Natural killer cell treated with Interleukin-12 subunit alpha and Interleukin-12 subunit beta and Interleukin-15 and Interleukin-18, amount 100 ng/mL, for 72 hours (primary cell): ENCODE measurements at regions not wholly inside any gene's neighbourhood (a gene's known extent, or its start where the extent isn't known, plus 50 kb on each side); places are given as distances from the start of the nearest gene placed in this dataset.

Source experiments
- ATAC-seq, 2 donors: fragments of 150-1000 bp; cut with Tn5 transposase in 1 of 2; sonication (Bioruptor Pico), chemical (Tn5 transposase) in 1 of 2; 2 replicates each; pipeline ENCODE4 v1.10.0; 2021
- DNase-seq: peaks from one replicate; pipeline ENCODE4 v3.0.0; 2022; ENCODE audit warnings: low spot score
- H3K27ac Mint-ChIP-seq, 2 donors: 1 replicate in 1 of 2; 2 replicates in 1 of 2; pipeline ENCODE4 v1.8.0; 2022; ENCODE audit warnings: mixed read lengths in 2 of 2, mild to moderate bottlenecking in 1 of 2, moderate library complexity in 1 of 2
- H3K27me3 Mint-ChIP-seq, 2 donors: 1 replicate in 1 of 2; 2 replicates in 1 of 2; pipeline ENCODE4 v1.8.0; 2022; ENCODE audit warnings: mixed read lengths in 2 of 2
- H3K36me3 Mint-ChIP-seq: one replicate; pipeline ENCODE4 v1.8.0; 2022; ENCODE audit warnings: mixed read lengths
- H3K4me1 Mint-ChIP-seq, 2 donors: 1 replicate in 1 of 2; 2 replicates in 1 of 2; pipeline ENCODE4 v1.8.0; 2022; ENCODE audit warnings: low read depth in 2 of 2, mixed read lengths in 2 of 2, mild to moderate bottlenecking in 1 of 2
- H3K4me3 Mint-ChIP-seq: one replicate; pipeline ENCODE4 v1.8.0; 2022; ENCODE audit warnings: mixed read lengths
- H3K9me3 Mint-ChIP-seq: 2 replicates; pipeline ENCODE4 v1.8.0; 2022; ENCODE audit warnings: mixed read lengths

DNA sequence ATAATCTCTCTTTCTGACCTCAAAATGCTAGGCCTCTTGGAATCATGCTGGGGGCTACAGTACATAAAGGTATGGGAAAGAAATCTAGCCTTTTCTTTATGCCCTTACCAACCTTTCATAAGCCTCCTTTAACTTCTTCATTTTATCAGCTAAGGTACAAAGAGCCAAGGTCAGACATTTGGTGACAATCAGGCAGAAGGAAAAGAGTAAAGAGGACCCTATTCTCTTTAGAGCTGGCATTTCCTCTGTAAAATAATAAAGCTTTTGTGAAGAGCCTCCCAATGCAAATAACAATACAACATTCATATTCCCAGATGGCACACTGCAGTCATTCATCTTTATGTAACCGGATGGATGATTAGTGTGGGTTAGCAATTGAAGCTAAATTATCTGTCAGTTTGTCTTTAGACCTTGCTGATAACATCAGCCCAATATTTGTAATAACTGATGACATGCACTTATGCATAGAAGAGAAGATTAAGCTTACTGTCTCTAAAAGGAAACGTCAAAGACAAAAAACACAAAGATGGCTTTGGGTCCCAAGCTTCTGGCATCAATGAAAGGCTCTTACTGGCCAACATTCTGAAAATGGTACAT lies 163.1 kb downstream of the IBTK start:
- H3K27me3 Mint-ChIP-seq, result peaks cover 0 to 4% of the 10 kb centered on the region in 2 donors
- H3K9me3 Mint-ChIP-seq, result peaks cover 5% of the 10 kb centered on the region

GRCh38 chr6:82083646-82084045 lies 163.9 kb downstream of the IBTK start:
- no peaks in the 10 kb centered on the region for H3K4me1 Mint-ChIP-seq
- no peak overlapping the region for H3K4me3 Mint-ChIP-seq
- H3K27me3 Mint-ChIP-seq, result peaks cover 0 to 6% of the 10 kb centered on the region in 2 donors
- H3K9me3 Mint-ChIP-seq, result peaks cover 6% of the 10 kb centered on the region
- no peak overlapping the region for H3K27ac Mint-ChIP-seq
- no peak for DNase-seq
- no peaks in the 10 kb centered on the region for H3K36me3 Mint-ChIP-seq
- no peak for ATAC-seq

More for the DNA sequence above, 163.1 kb downstream of the IBTK start:
- Mint-ChIP-seq H3K36me3 (no peaks in the 10 kb centered on the region), H3K4me1 (no peaks in the 10 kb centered on the region), H3K4me3 (no peak overlapping the region), H3K27ac (no peak overlapping the region)
- no peak for DNase-seq
- ATAC-seq, result no peak

DNA sequence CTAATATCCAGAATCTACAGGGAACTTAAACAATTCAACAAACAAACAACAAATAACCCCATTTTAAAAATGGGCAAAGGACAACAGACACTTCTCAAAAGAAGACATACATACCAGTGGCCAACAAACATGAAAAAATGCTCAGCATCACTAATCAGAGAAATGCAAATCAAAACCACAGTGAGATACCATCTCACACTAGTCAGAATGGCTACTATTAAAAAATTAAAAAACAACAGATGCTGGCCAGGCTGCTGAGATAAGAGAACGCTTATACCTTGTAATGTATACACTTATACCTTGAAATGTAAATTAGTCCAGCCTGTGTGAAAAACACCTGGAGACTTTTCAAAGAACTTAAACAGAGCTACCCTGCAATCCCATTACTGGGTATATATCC lies 166.8 kb downstream of the IBTK start:
- Mint-ChIP-seq H3K4me1 (no peaks in the 10 kb centered on the region), H3K27ac (no peak overlapping the region), H3K36me3 (no peaks in the 10 kb centered on the region), H3K4me3 (no peak overlapping the region), H3K9me3 (peaks cover 6% of the 10 kb centered on the region), H3K27me3 (peaks cover 0 to 6% of the 10 kb centered on the region in 2 donors)
- ATAC-seq (no peak), DNase-seq (no peak)

DNA sequence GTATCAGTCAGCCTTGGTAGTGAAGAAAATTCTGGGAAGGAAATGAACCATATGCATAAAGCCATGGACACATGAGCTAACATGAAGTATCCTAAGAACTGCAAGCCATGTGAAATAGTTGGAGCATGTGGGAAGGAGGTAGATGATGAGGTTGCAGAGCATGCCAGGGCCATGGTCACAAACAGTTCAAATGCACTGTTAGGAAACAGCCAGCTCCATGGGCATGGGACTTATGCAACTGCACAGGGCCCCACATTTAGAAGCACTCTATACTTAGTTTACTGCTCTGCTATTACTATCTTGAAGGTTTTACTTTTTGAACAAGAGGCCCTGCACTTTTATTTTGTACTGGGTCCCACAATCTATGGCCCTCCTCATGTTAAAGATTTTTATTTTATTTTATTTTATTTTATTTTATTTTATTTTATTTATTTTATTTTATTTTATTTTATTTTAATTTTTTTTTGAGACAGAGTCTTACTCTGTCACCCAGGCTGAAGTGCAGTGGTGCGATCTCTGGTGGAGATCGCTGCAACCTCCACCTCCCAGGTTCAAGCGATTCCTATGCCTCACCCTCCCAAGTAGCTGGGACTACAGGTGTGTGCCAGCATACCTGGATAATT lies 169.1 kb downstream of the IBTK start:
- no peaks in the 10 kb centered on the region for H3K36me3 Mint-ChIP-seq
- no peak overlapping the region for H3K27ac Mint-ChIP-seq
- ATAC-seq (no peak), DNase-seq (no peak)
- peaks cover 6% of the 10 kb centered on the region for H3K9me3 Mint-ChIP-seq
- H3K4me1 Mint-ChIP-seq, result no peaks in the 10 kb centered on the region
- H3K27me3 Mint-ChIP-seq, result peaks cover 0 to 6% of the 10 kb centered on the region in 2 donors
- H3K4me3 Mint-ChIP-seq, result no peak overlapping the region

DNA sequence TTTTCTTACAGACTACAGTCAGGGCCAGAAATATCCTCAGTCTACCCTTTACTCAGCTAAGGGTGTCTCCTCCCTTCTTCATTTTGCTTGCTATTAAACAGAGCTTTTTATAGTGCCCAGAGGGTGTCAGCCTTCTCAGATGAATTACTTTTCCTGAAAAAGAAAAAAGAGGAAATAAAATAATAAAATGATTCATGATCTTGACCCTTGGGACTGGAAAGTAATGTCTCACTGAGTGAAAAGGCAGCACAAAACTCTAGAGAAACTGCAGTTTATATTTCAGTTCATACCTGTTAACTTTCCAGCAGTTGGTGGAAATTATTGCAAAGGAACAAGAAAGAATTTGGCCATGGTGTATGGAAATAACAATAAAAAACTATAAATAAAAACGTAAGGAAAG lies 170.6 kb downstream of the IBTK start:
- H3K27ac Mint-ChIP-seq, result no peak overlapping the region
- DNase-seq (no peak), ATAC-seq (no peak)
- H3K9me3 Mint-ChIP-seq, result peaks cover 6% of the 10 kb centered on the region
- H3K36me3 Mint-ChIP-seq, result no peaks in the 10 kb centered on the region
- H3K4me3 Mint-ChIP-seq, result no peak overlapping the region
- H3K27me3 Mint-ChIP-seq, result peaks cover 0 to 6% of the 10 kb centered on the region in 2 donors
- H3K4me1 Mint-ChIP-seq, result no peaks in the 10 kb centered on the region

GRCh38 chr6:82074556-82074955 lies 173.0 kb downstream of the IBTK start:
- Mint-ChIP-seq H3K36me3 (no peaks in the 10 kb centered on the region), H3K27me3 (peaks cover 0 to 3% of the 10 kb centered on the region in 2 donors), H3K4me1 (no peaks in the 10 kb centered on the region), H3K4me3 (no peak overlapping the region), H3K9me3 (peaks cover 2% of the 10 kb centered on the region), H3K27ac (no peak overlapping the region)
- no peak for DNase-seq
- ATAC-seq, result no peak

GRCh38 chr6:82073484-82073883 lies 174.1 kb downstream of the IBTK start:
- H3K9me3 Mint-ChIP-seq, result no peaks in the 10 kb centered on the region

GRCh38 chr6:82072751-82073150 lies 174.8 kb downstream of the IBTK start:
- Mint-ChIP-seq H3K27me3 (no peaks in the 10 kb centered on the region), H3K9me3 (no peaks in the 10 kb centered on the region), H3K27ac (no peak overlapping the region), H3K4me3 (no peak overlapping the region), H3K4me1 (no peaks in the 10 kb centered on the region), H3K36me3 (no peaks in the 10 kb centered on the region)
- DNase-seq (no peak), ATAC-seq (no peak)

More at GRCh38 chr6:82073484-82073883, 174.1 kb downstream of the IBTK start:
- H3K27me3 Mint-ChIP-seq, result no peaks in the 10 kb centered on the region
- no peaks in the 10 kb centered on the region for H3K4me1 Mint-ChIP-seq
- H3K4me3 Mint-ChIP-seq, result no peak overlapping the region
- no peaks in the 10 kb centered on the region for H3K36me3 Mint-ChIP-seq
- no peak overlapping the region for H3K27ac Mint-ChIP-seq
- ATAC-seq, result no peak
- no peak for DNase-seq

GRCh38 chr6:82072121-82072521 lies 175.4 kb downstream of the IBTK start:
- no peak for ATAC-seq
- H3K9me3 Mint-ChIP-seq, result no peaks in the 10 kb centered on the region

DNA sequence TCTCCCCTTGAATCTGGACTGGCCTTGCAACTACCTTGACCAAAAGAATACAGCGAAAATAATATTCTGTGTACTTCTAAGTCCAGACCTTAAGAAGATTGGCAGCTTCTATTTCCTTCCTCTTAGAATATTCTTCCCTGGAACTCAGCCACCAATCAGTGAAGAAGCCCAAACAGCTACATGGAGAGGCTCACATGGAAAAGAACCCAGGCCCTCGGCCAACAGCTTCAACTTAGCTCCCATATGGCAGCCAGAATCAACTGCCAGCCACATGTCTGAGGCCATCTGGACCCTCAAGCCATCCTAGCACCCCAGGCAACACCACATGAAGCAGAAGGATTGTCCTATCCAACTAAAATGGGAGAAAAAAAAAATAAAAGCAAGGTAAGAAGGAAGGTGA lies 178.8 kb downstream of the IBTK start:
- no peak for DNase-seq
- Mint-ChIP-seq H3K4me3 (no peak overlapping the region), H3K36me3 (no peaks in the 10 kb centered on the region), H3K9me3 (no peaks in the 10 kb centered on the region), H3K27me3 (no peaks in the 10 kb centered on the region), H3K4me1 (no peaks in the 10 kb centered on the region), H3K27ac (no peak overlapping the region)
- ATAC-seq, result no peak

More at GRCh38 chr6:82072121-82072521, 175.4 kb downstream of the IBTK start:
- Mint-ChIP-seq H3K4me3 (no peak overlapping the region), H3K27me3 (no peaks in the 10 kb centered on the region), H3K27ac (no peak overlapping the region), H3K36me3 (no peaks in the 10 kb centered on the region), H3K4me1 (no peaks in the 10 kb centered on the region)
- DNase-seq, result no peak

GRCh38 chr6:82066991-82067411 lies 180.5 kb downstream of the IBTK start:
- Mint-ChIP-seq H3K4me3 (no peak overlapping the region), H3K9me3 (no peaks in the 10 kb centered on the region), H3K4me1 (no peaks in the 10 kb centered on the region), H3K27me3 (no peaks in the 10 kb centered on the region), H3K36me3 (no peaks in the 10 kb centered on the region), H3K27ac (no peak overlapping the region)
- ATAC-seq (no peak), DNase-seq (no peak)

DNA sequence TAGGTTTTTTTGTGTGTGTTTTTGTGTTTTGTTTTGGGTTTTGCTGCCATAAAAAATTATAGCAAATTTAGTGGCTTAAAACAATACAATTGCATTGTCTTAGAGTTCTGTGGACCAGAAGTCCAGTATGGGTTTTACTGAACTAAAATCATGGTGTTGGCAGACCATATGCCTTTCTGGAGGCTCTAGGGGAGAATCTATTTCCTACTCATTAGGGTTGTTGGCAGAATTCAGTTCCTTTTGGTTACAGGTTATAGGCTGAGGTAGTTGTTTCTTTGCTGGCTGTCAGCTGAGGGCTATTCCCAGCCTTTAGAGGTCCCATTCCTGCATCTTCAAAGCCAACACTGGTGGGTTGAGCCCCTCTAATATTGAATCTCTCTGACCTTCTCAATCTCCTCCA lies 181.3 kb downstream of the IBTK start:
- no peak overlapping the region for H3K4me3 Mint-ChIP-seq
- H3K27ac Mint-ChIP-seq, result no peak overlapping the region
- H3K9me3 Mint-ChIP-seq, result no peaks in the 10 kb centered on the region
- DNase-seq, result no peak
- no peak for ATAC-seq
- no peaks in the 10 kb centered on the region for H3K4me1 Mint-ChIP-seq
- no peaks in the 10 kb centered on the region for H3K27me3 Mint-ChIP-seq
- no peaks in the 10 kb centered on the region for H3K36me3 Mint-ChIP-seq

- Mint-ChIP-seq H3K27ac (no peak overlapping the region), H3K36me3 (no peaks in the 10 kb centered on the region), H3K4me1 (no peaks in the 10 kb centered on the region), H3K27me3 (no peaks in the 10 kb centered on the region), H3K4me3 (no peak overlapping the region), H3K9me3 (no peaks in the 10 kb centered on the region)
- DNase-seq, result no peak
- ATAC-seq, result no peak
Measured at GRCh38 chr6:82063574-82063973, 184.0 kb downstream of the IBTK start.

DNA sequence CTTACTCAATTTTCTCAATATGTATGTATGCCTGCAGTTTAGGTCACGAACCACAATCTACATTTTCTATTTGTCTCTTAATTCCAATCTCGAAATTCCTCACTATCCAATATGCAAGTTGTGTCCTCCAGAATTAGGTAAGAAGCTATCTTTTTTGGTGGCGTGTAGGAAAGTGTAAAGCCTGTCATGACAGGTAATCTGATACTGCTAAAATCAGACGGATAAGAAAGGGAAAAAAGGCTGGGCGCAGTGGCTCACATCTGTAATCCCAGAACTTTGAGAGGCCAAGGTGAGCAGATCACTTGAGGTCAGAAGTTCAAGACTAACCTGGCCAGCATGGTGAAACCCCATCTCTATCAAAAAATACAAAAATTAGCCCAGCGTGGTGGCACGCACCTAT lies 185.3 kb downstream of the IBTK start:
- Mint-ChIP-seq H3K4me3 (no peak overlapping the region), H3K36me3 (no peaks in the 10 kb centered on the region)

More for the DNA sequence above, 185.3 kb downstream of the IBTK start:
- Mint-ChIP-seq H3K4me1 (no peaks in the 10 kb centered on the region), H3K27me3 (no peaks in the 10 kb centered on the region), H3K9me3 (no peaks in the 10 kb centered on the region), H3K27ac (no peak overlapping the region)
- no peak for ATAC-seq
- DNase-seq, result no peak
